Choroid plexus epithelial cell (primary cell): ENCODE measurements at regions not wholly inside any gene's neighbourhood (a gene's known extent, or its start where the extent isn't known, plus 50 kb on each side); places are given as distances from the start of the nearest gene placed in this dataset.

ENCODE experiments used
- DNase-seq: peaks from one replicate; pipeline ENCODE4 v3.0.0-alpha.2; 2010; ENCODE audit warnings: low read depth
- H3K4me3 ChIP-seq: 2 replicates; pipeline ENCODE4 v1.5.1; 2011; ENCODE audit warnings: low read depth, mild to moderate bottlenecking, control low read depth, low read length, moderate library complexity
- CTCF ChIP-seq: conservative IDR thresholded peaks from 2 replicates; pipeline ENCODE4 v1.5.1; 2011; ENCODE audit warnings: low read depth, mild to moderate bottlenecking, control low read depth, inconsistent platforms, low read length, moderate library complexity

GRCh38 chrX:45751156-45751555, 550.5 kb upstream of the DIPK2B start:
- H3K4me3 ChIP-seq: no peak overlapping the region
- DNase-seq: peak; percentile 12
- TF ChIP-seq CTCF: no peak

- peak; percentile 54 for DNase-seq
- TF ChIP-seq CTCF: no peak
Observed at GRCh38 chrX:45750639-45751038, 550.0 kb upstream of the DIPK2B start.

GRCh38 chrX:45749375-45749774, 548.7 kb upstream of the DIPK2B start:
- no peak overlapping the region for H3K4me3 ChIP-seq
- DNase-seq: peak; percentile 50
- peak; percentile 55 for TF ChIP-seq CTCF

More at GRCh38 chrX:45750639-45751038, 550.0 kb upstream of the DIPK2B start:
- H3K4me3 ChIP-seq: no peak overlapping the region

GRCh38 chrX:45748369-45748774, 547.7 kb upstream of the DIPK2B start:
- no peak overlapping the region for H3K4me3 ChIP-seq
- DNase-seq: peak; percentile 13
- no peak for TF ChIP-seq CTCF

GRCh38 chrX:45747905-45748304, 547.2 kb upstream of the DIPK2B start:
- peak; percentile 21 for DNase-seq
- TF ChIP-seq CTCF: no peak
- no peak overlapping the region for H3K4me3 ChIP-seq

GRCh38 chrX:45745479-45745878, 544.8 kb upstream of the DIPK2B start:
- TF ChIP-seq CTCF: no peak
- DNase-seq: peak; percentile 29
- H3K4me3 ChIP-seq: no peak overlapping the region

- DNase-seq: peak; percentile 17
- no peak for TF ChIP-seq CTCF
- no peak overlapping the region for H3K4me3 ChIP-seq
Observed at GRCh38 chrX:45743906-45744625, 543.4 kb upstream of the DIPK2B start.
